H4 (cell line): ENCODE measurements at regions not wholly inside any gene's neighbourhood (a gene's known extent, or its start where the extent isn't known, plus 50 kb on each side); places are given as distances from the start of the nearest gene placed in this dataset.

Experiments
- DNase-seq: peaks from one replicate; pipeline ENCODE4 v3.0.0-alpha.2; 2015; ENCODE audit warnings: low spot score

DNA sequence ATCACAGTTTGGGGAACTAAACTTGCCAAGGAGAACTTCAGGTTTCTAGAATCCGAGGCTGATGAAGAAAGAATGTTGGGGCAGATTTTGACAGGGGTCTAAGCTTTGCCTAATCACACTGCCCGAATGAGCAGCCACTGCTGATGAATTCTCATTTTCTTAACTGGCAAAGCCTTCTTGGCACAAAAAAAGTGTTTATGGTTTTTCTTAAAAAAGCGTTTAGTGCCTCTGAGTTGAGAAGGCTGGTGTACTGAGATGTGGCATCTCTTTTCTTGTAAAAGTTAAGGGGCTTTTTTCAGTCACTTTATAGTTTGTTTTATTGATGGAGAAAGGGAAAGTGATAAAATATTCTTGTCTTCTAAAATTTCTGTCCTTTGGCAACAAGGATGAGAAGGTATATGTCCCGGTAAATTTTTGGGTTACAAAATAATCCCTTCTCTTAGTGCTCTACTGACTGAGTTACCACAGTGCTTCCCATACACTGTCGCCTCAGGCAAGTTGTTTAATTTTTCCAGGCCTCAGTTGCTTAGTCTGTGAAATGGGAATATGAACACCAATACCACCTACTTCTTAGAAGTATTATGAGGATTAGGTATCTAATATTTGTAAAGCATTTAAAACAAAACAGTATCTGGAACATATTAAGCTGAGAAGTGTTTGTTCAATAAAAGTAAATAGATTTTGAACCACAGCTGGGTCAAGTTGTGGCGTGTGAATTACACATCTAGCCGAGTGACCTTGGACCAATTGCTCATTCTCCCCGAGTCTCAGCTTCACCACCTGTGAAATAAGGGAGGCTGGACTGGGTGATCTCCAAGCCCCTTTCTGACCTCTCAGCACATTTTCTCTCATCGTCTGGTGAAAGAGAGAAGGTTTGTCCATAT is 320.8 kb downstream of the HAPSTR1 start:
- no peak for DNase-seq

DNA sequence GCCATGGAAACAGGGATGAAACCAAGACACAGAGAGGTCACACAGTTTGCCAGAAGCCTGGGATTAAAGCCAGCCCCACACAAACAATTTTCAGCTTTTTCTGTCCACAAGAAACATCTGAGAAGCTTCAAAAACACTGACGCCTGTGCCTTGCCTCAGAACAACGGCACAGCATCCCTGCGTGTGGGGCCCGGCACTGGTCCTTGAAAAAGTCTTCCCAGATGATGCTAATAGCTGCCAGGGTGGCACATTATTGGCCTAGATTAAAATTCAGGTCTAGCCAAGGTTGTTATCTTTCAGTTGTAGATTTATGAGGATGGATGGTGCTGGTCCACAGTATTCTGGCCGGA is 321.4 kb downstream of the HAPSTR1 start:
- no peak for DNase-seq

DNA sequence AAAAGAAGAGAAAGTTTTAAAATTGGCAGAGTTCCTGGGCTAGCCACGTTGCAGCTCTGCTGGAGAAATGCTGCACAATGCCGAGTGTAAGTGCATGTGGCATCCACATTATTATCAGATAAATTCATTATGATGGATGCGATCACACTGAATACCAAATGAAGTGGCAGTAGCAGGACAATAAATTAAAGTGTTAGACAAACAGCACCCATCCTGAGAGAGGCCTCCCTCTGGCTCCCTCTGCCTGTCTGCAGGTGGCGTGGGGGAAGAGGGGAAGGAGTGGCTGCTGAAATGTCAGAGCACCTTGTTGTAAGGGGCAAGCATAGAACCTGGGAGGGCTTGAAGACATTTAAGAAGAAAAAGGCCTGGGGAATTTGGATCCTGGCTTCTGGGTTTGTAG is 324.1 kb downstream of the HAPSTR1 start:
- no peak for DNase-seq

DNA sequence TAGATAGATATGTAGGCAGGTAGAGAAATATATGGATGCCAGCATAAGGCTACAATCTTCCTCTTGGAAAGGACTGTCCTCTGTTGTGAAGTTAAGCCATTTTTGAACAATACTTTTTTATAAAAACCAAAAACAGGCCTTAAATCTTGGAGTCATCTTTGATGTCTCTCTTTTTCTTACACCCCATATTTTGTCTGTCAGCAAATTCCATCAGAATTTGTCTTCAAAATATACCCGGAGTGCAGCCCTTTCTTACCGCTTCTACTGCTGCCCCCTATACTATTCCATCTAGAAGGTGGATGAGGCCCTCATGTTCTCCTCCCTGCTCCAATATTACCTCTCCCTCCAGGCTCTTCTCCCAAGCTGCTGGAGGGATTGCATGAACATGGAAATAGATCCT is 326.5 kb downstream of the HAPSTR1 start:
- no peak for DNase-seq

DNA sequence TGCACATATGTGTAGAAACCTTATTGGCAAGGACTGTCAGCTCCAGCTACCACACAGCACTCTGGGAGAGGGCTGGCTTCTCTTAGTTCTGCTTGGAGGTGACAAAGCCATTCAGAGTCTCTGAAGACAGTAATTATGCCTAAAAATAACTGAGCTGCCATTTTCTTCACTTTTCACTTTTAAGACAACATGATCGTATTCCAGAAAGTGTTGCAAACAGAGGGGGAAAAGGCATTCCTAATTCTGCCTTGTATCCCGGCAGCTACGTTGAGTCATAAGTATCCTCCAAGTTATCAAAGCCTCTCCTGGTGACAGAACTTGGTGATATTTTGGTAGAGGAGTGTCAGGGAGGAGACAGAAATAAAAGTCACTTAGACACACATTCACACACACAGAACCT is 327.7 kb downstream of the HAPSTR1 start:
- DNase-seq, result no peak

DNA sequence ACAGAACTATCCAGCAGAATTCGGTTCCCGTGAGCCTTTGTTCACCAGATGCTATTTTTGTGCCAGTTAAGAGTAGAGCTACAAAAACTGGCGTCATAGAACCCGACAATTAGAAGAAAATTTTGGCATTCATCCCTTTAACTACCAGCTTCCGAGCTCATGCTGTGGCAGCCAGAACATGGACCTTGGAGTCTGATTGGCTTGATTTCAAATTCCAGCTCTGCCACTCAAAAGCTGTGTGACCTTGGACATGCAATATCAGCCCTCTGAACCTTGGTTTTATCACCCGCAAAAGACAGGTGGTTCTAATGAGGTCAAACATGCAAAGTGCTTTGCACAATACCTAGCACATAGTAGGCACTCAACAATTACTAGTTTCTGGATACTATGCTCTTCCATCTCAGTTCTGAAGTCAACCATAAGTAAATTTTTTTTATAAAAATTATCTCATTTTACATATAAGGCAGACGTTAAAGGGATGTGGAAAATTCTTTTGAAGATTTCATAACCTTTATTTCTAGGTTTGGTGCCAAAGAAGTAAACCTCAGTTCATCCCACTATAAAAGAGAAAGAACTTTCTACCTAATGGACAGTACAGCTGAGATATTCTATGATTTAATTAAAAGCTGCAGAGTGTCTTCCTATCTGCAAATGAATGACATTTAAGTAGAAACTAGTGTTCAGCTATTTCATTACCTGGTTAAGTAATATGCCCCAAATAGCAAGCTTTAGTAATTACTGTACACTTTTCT is 331.5 kb downstream of the HAPSTR1 start:
- DNase-seq, result no peak

DNA sequence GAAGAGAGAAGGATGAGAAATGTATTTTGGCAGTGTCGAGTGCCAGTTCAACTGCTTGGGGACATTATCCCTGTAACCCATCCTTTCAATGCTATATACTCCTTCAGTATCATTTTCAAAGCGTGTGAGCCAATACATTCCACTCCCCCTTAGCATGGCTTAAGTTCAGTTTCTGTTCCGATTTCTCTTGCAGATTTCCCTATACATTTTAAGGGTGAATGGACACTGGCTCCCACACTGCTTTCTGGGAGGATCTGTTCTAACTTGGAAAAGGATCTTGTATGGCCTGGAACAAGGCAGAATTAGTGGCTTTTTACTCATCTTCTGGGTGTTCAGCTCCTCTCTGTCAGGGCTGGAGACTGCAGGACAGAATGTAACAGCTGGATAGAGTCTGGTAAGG is 333.8 kb downstream of the HAPSTR1 start:
- DNase-seq, result no peak

DNA sequence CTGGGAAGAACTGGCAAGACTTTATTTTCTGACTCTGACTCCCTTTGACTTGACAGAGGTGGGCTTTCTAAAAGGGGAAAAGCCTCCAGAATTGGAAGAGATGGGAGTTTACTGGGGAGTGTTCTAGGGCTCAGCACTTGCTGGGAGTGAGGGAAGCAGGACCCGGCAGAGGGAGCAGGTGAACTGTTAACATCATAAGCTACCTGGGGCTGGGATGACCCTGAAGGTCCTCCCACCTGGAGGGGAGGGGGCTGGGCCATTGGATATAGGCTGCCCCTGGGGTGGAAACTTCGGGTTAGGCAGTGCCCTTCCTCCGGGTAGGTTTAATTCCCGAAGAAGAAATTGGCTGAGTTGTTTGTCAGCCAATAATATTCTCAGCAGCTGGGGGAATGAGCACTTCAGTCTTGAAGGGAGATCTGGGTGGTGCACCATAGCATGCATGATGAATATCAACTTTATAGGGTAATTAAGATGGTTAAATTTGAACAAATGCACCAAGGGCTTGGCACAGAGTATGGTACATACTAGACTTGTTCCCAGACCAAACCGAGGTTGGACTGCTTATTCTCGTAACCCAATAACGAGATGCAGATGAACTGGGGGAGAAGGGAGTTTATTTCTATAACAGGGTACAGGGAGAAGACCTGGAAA is 337.0 kb downstream of the HAPSTR1 start:
- DNase-seq, result no peak

DNA sequence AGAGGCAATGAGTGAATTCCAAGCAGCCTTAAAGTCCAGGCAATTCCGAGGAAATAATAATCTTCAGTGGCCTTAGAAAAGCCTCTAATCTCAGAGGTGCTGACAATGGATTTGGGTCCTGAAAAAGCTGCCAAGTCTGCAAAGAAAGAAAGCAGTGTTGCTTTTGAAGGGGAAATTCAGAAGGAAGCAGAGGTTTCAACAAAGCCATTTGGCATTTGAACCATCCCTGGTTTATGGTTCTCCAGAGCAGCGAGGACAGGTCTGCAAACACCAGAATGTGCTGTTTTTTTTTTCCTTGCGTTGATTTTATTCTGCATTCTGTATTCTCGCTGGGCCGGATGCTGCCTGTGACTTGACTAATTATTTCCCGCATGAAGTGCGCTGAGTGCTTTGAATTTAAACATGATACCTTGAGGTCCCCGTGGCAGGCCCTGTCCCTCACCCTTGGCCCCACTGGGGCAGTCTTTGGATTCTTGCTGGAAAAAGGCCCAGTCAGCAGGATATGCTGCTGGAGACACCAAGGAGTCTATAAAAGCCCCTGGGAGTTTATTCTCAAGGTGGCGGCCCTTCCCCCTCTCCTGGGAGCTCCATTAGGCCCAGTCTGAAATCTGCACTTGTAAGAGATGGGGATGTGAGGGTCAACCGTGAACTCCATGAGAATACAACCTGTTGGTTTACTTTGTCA is 338.3 kb downstream of the HAPSTR1 start:
- DNase-seq, result no peak

DNA sequence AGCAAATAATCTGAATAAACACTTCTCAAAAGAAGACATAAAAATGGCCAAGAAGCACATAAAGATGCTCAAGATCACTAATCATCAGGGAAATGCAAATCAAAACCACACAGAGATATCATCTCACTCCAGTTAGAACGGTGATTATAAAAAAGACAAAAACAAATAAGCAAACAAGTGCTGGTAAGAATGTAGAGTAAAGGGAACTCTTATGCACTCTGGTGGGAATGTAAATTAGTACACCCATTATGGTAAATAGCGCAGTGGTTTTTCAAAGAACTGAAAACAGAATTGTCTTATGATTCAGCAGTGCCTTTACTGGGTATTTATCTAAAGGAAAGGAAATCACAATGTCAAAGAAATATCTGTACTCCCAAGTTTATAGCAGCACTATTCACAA is 343.2 kb downstream of the HAPSTR1 start:
- DNase-seq, result no peak

DNA sequence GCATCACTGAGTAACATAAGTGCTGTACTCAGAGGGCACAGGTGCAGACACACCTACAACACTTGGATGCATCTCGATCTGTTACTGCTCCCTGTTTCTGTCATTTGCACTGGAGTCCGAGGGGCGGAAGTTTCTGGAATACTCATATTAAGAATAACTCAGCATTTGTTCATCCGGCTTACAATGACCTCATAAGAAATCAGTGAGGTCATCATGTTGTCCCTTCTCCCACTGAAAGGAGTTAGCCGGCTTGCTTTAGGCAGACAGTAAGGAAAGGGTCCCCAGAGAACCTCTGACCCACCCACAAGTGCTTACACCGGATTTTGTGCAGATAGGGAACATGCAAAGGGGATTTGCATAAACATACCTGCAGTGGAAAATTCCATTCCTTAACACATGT is 344.7 kb downstream of the HAPSTR1 start:
- no peak for DNase-seq

DNA sequence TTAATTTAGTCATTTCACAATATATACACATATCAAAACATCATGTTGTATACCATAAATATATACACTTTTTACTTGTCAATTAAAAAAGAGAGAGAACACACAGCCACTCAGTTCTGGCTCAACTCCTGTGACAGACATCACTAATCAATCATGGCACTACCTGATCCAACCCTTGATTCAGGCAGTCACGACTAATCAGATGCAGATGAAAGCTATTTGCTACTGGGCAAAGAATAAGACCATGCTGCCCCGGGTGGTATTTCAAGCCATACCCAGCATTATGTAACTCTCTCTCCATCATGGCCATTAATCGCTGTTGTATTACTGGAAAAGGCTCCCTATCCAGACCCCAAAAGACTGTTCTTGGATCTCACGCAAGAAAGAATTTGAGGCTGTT is 345.7 kb downstream of the HAPSTR1 start:
- no peak for DNase-seq

DNA sequence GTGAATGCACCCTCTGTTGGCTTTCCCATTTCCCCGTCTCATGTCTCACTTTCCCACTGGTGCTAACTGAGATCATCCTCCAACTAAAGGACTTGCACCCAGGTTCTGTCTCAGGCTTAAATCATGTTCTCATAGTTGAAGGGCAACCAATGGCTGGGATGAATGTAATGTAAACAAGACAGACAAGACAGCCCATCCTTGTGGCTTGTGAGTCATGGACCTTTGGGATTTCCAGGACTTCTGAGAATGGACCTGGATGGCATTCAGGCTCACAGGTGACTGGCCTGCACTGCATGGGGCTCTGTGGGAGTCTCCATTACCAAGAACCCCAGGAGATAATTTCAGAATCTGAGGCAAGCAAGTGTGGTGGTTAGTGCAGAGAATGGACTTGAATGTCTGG is 347.5 kb downstream of the HAPSTR1 start:
- DNase-seq, result no peak

DNA sequence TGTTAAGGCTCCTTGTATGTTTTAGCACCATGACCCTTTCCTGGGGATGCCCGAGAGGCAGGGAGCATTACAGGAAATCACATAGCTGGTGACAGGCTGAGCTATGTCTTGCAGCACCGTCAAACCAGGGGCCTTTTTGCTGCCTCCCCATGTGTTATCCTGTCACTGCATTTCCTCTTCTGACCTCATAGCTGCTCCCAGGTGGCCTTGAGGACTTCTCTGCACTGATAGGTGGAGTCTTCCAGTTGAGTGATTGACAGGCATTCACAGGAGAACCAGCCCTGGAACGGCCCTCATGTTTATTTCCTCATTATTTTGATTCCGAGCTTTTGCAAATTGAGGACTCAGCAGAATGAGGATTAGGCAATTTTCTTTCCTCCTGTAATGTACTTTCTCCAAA is 349.6 kb downstream of the HAPSTR1 start:
- no peak for DNase-seq

DNA sequence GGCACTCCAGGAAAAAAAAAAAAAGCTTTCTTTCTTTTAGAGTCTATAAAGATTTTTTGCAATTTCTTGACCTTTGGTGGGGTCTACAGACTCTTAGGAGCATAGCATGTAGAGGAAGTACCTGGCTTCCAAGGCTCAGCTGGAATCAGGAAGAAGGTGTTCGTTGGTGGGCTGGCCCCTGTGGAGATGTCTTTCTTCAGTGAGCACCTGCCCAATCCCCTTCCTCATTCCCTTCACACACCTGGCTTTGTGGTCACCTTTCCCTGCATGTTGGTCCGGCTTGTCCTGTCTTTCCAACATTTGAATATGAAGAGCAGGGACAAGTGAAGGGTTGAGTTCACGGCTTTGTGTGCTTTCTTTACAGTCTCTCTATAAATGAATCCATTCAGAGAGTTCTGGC is 352.4 kb downstream of the HAPSTR1 start:
- DNase-seq, result no peak

DNA sequence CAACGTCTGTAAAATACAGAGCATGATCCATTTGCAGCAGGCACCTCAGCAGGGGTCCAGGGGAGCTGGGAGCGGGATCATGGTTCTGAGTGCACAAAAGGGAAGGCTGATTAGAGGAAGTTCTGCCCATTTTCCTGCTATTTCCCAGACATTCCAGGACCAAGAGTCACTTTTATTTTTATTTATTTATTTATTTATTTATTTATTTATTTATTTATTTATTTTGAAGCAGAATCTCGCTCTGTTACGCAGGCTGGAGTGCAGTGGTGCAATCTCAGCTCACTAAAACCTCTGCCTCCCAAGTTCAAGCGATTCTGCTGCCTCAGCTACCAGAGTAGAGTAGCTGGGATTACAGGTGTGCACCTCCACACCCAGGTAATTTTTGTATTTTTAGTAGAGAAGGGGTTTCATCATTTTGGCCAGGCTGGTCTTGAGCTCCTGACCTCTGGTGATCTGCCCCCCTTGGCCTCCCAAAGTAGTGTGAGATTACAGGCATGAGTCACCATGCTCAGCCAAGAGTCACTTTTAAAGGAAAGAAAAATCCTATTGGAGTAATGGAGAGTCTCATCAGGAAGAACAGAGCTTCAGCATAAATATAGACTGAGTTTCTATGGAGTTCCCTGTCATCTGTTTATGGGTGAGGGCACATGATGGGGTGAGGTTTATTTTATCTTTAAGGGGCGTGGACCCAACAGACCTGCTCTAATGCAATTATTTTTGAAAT is 355.2 kb downstream of the HAPSTR1 start:
- no peak for DNase-seq

DNA sequence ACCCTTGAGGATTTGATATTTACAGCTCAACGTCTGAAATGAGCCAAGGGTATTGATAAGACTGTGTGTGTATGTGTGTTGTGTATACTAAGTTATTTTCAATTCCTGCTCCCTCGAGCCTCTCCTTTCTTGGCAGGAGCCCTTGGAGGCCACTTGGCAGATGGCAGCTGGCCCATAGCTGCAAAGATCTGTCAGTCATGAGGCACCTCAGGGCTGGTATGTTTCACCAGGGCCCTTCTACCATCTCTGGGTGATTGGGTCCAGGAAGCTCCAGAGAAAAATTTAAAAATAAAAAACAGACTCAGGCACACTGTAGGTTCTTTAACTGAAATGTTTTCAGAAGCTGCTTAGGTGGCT is 355.7 kb downstream of the HAPSTR1 start:
- no peak for DNase-seq

DNA sequence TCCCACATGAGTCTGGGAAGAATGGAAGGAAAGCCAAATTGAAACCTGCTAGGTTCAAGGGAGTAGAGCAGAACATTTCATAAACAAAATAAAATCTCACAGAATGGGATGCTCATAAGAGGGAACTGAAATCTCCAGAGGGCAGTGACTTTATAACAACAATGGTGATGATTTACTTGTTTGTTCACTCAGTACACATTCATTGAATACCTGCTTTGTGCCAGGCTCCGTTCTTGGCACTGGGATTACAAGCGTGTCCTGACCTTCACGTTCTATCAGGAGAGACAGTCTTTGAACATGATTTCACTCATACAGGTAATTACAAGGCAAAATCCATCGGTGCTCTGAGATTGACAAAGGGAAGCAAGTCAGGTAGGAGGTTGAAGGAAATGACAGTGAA is 356.3 kb downstream of the HAPSTR1 start:
- no peak for DNase-seq

DNA sequence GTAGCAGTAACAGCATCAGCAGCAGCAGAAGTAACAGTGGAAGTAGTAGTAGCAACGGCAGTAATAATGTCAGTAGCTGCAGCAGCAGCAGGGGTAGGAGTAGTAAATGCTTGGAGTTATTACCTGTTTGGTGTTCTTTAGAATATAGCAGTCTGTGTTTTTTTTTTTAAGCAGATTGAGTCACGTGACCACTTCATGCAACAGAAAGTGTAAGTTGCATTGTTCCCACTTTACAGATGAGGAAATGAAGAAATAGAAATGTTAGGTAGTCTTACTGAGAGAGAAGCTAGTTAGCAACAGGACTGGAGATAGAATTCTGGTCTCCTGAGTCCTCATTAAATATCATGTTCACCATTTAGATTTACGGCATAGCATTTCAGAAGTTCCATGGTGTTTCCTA is 358.2 kb downstream of the HAPSTR1 start:
- no peak for DNase-seq

DNA sequence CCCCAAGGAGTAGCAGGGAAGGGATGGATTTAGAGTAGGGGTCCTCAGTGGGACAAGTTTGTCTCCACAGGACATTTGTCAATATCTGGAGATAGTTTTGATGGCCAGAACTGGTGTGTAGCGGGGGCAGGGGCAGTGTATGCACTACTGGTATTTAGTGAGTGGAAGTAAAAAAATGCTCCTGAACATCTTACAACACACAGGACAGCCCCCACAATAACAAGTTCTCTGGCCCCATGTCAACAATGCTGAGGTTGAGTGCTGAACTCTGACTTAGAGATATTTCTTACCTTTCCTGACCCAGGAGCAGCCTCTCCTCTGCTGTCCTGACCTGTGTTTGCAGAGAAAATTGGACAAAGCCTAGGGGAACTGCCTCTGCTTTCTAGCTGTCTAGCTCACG is 365.8 kb downstream of the HAPSTR1 start:
- no peak for DNase-seq

DNA sequence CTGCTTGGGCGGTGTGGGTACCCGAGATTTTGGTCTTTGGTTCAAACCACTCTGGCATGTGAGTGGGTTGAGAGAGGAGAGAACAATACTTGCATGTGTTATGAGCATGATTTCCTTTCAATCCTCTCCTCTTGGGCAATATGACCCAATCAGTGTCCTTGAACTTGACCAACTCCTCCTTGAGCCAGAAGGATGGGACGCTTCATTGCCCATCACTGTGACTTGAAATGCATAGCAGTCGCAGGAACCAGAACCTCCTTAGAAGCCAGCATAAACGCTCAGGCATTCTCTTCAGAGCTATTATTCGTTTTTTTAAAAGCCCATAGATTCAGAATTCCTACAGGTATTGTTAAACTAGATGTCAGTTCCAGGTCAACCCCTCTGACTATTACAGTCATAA is 367.4 kb downstream of the HAPSTR1 start:
- DNase-seq, result no peak

DNA sequence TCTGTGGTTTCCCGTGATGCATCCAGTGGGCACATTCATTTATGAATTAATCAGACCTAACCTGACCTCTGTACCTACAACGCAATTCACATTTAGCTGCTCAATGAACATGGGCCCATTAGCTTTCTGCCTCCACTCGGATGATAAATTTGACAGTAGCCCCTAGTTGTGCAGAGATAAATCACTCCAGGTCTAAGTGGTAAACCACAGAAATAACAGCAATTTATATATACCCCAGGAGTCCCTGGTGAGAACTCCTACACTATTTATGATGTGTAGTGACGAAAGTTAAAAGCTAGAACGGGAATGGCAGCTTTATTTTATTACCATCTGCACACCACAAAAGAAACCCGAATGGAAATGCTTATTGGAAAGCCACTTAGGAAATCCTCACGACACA is 371.5 kb downstream of the HAPSTR1 start:
- no peak for DNase-seq
